ENCODE measurements at regions not wholly inside any gene's neighbourhood (a gene's known extent, or its start where the extent isn't known, plus 50 kb on each side); places are given as distances from the start of the nearest gene placed in this dataset.
A peak's percentile ranks its signal among the peaks of the same experiment; 100 is the strongest.

DNA sequence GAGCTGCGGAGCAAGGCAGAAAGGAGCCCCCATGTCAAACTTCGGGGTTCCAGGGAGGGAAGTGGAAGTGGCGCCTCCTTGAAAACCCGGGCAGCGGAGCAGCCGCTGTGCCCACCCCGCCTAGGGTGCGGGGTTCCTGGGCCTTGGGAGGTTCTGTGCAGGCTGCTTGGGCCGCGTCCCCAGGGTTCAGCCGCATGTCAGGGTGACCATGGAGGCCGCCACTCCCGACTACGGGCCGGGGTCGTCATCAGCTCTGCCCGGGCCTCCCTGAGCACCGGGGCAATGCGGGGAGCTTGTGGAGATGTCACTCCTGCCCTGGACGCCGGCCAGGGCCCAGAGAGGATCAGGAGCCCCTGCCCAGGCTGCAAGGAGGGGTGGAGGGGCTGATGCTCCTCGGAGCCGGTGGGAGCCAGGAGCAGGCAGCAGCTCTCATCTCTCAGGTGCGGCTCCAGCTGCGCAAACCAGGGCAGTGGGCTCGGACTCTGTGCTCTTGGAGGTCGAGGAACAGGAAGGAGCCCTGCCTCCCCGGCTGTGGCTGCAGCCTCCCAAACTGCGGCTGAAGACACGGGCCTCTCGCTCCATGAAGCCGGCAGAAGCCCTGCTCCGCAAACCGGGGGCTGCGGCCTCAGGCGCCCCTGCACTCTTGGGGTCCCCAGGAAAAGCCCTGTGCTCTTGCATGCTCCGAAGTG lies 1286.5 kb downstream of the TMEM121 start:
- Histone ChIP-seq H3K4me3 (ENCODE audit: low read depth, low read length) (no peak overlapping the region), H3K27ac (ENCODE audit: low read depth, low read length) (no peak overlapping the region), H3K4me1 (ENCODE audit: control insufficient read depth, insufficient read depth, low read length) (no peaks in the 10 kb centered on the region), H3K9me3 (ENCODE audit: control insufficient read depth, insufficient read depth, low read length) (peaks cover 94% of the 10 kb centered on the region), H3K27me3 (ENCODE audit: control insufficient read depth, insufficient read depth, low read length) (no peaks in the 10 kb centered on the region), H3K9ac (ENCODE audit: low read depth, low read length) (no peak overlapping the region), H3K36me3 (ENCODE audit: control insufficient read depth, insufficient read depth, low read length) (no peaks in the 10 kb centered on the region)

DNA sequence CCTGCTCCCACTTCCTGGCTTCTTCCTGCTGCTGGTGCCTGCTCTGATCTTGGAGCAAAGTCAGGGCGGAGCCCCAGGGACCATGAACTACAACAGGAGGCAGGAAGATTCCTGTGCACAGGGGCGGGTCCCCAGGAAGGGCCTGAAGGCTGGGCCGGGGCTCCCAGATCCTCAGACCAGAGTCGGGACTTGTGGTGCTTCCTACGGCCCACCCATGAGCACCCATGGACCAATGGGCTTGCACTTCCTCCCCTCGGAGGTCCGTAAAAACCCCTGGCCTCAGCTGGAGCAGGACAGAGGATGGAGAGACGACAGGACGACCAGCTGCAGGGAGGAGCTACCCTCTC lies 1287.1 kb downstream of the TMEM121 start:
- peaks cover 94% of the 10 kb centered on the region for H3K9me3 ChIP-seq (ENCODE audit: control insufficient read depth, insufficient read depth, low read length)
- H3K27me3 ChIP-seq (ENCODE audit: control insufficient read depth, insufficient read depth, low read length): no peaks in the 10 kb centered on the region
- no peak overlapping the region for H3K9ac ChIP-seq (ENCODE audit: low read depth, low read length)
- no peaks in the 10 kb centered on the region for H3K4me1 ChIP-seq (ENCODE audit: control insufficient read depth, insufficient read depth, low read length)
- no peaks in the 10 kb centered on the region for H3K36me3 ChIP-seq (ENCODE audit: control insufficient read depth, insufficient read depth, low read length)
- H3K4me3 ChIP-seq (ENCODE audit: low read depth, low read length): no peak overlapping the region
- H3K27ac ChIP-seq (ENCODE audit: low read depth, low read length): no peak overlapping the region

- H3K9me3 ChIP-seq (ENCODE audit: control insufficient read depth, insufficient read depth, low read length): peaks cover 85% of the 10 kb centered on the region
- H3K4me3 ChIP-seq (ENCODE audit: low read depth, low read length): no peak overlapping the region
- no peaks in the 10 kb centered on the region for H3K36me3 ChIP-seq (ENCODE audit: control insufficient read depth, insufficient read depth, low read length)
- H3K27ac ChIP-seq (ENCODE audit: low read depth, low read length): no peak overlapping the region
- no peaks in the 10 kb centered on the region for H3K27me3 ChIP-seq (ENCODE audit: control insufficient read depth, insufficient read depth, low read length)
- H3K4me1 ChIP-seq (ENCODE audit: control insufficient read depth, insufficient read depth, low read length): no peaks in the 10 kb centered on the region
- no peak overlapping the region for H3K9ac ChIP-seq (ENCODE audit: low read depth, low read length)
Measured at GRCh38 chr14:106820119-106820518, 1293.7 kb downstream of the TMEM121 start.

GRCh38 chr14:106821119-106821518 lies 1294.7 kb downstream of the TMEM121 start:
- Histone ChIP-seq H3K4me3 (ENCODE audit: low read depth, low read length) (no peak overlapping the region), H3K36me3 (ENCODE audit: control insufficient read depth, insufficient read depth, low read length) (no peaks in the 10 kb centered on the region), H3K4me1 (ENCODE audit: control insufficient read depth, insufficient read depth, low read length) (no peaks in the 10 kb centered on the region), H3K9ac (ENCODE audit: low read depth, low read length) (no peak overlapping the region), H3K9me3 (ENCODE audit: control insufficient read depth, insufficient read depth, low read length) (peaks cover 85% of the 10 kb centered on the region), H3K27ac (ENCODE audit: low read depth, low read length) (no peak overlapping the region), H3K27me3 (ENCODE audit: control insufficient read depth, insufficient read depth, low read length) (no peaks in the 10 kb centered on the region)

- Histone ChIP-seq H3K27me3 (ENCODE audit: control insufficient read depth, insufficient read depth, low read length) (no peaks in the 10 kb centered on the region), H3K4me3 (ENCODE audit: low read depth, low read length) (no peak overlapping the region), H3K4me1 (ENCODE audit: control insufficient read depth, insufficient read depth, low read length) (no peaks in the 10 kb centered on the region), H3K9ac (ENCODE audit: low read depth, low read length) (no peak overlapping the region), H3K27ac (ENCODE audit: low read depth, low read length) (no peak overlapping the region), H3K36me3 (ENCODE audit: control insufficient read depth, insufficient read depth, low read length) (no peaks in the 10 kb centered on the region), H3K9me3 (ENCODE audit: control insufficient read depth, insufficient read depth, low read length) (peaks cover 83% of the 10 kb centered on the region)
Measured at GRCh38 chr14:106822905-106823304, 1296.5 kb downstream of the TMEM121 start.

DNA sequence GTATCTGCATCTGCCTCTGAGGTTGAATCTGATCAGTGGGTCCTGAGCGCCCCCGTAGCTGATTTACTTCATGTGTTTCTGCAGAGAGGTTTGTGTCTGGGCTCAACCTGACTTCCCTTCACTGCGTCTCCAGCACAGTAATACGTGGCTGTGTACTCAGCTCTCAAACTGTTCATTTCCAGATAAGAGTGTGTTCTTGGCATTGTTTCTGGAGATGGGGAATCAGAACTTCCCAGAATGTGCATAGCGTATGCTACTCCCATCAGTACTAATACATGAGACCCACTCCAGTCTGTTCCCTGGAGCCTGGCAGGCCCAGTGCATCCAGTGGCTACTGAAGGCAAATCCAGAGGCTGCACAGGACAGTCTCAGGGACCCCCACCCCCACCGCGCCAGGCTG lies 1297.2 kb downstream of the TMEM121 start:
- Histone ChIP-seq H3K9me3 (ENCODE audit: control insufficient read depth, insufficient read depth, low read length) (peaks cover 83% of the 10 kb centered on the region), H3K36me3 (ENCODE audit: control insufficient read depth, insufficient read depth, low read length) (no peaks in the 10 kb centered on the region), H3K9ac (ENCODE audit: low read depth, low read length) (no peak overlapping the region), H3K4me1 (ENCODE audit: control insufficient read depth, insufficient read depth, low read length) (no peaks in the 10 kb centered on the region), H3K27me3 (ENCODE audit: control insufficient read depth, insufficient read depth, low read length) (no peaks in the 10 kb centered on the region), H3K27ac (ENCODE audit: low read depth, low read length) (no peak overlapping the region), H3K4me3 (ENCODE audit: low read depth, low read length) (no peak overlapping the region)

DNA sequence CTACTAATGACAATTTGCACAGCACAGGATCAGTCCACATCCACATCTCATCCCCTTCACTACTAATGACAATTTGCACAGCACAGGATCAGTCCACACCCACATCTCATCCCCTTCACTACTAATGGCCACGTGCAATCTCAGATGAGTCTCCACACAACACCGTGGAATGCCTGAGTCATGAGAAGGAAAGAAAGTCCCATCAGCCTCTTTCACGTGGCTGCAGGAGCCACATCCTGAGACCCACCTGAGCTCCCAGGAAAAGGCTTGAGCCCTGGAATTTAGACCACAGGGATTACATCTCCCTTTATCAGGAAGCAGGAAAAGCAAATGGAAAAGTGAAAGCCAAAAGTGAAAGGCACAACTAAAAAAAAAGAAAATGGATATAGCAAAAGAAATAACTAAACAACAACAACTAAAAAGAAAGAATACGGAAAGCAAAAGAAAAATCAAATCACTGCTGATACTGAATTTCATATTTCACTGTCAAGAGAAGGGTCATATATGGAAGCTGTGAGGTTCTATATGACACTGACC lies 1300.5 kb downstream of the TMEM121 start:
- Histone ChIP-seq H3K9me3 (ENCODE audit: control insufficient read depth, insufficient read depth, low read length) (peaks cover 94% of the 10 kb centered on the region), H3K36me3 (ENCODE audit: control insufficient read depth, insufficient read depth, low read length) (no peaks in the 10 kb centered on the region), H3K4me1 (ENCODE audit: control insufficient read depth, insufficient read depth, low read length) (no peaks in the 10 kb centered on the region), H3K4me3 (ENCODE audit: low read depth, low read length) (no peak overlapping the region), H3K27ac (ENCODE audit: low read depth, low read length) (no peak overlapping the region), H3K9ac (ENCODE audit: low read depth, low read length) (no peak overlapping the region), H3K27me3 (ENCODE audit: control insufficient read depth, insufficient read depth, low read length) (no peaks in the 10 kb centered on the region)

GRCh38 chr14:106831322-106831720 lies 1304.9 kb downstream of the TMEM121 start:
- no peaks in the 10 kb centered on the region for H3K4me1 ChIP-seq (ENCODE audit: control insufficient read depth, insufficient read depth, low read length)
- H3K9ac ChIP-seq (ENCODE audit: low read depth, low read length): no peak overlapping the region
- H3K27ac ChIP-seq (ENCODE audit: low read depth, low read length): no peak overlapping the region
- H3K27me3 ChIP-seq (ENCODE audit: control insufficient read depth, insufficient read depth, low read length): no peaks in the 10 kb centered on the region
- no peaks in the 10 kb centered on the region for H3K36me3 ChIP-seq (ENCODE audit: control insufficient read depth, insufficient read depth, low read length)
- peaks cover 94% of the 10 kb centered on the region for H3K9me3 ChIP-seq (ENCODE audit: control insufficient read depth, insufficient read depth, low read length)
- 0 out of 2 replicates have a peak overlapping the region, but pooled peaks have one; percentile 40 for H3K4me3 ChIP-seq (ENCODE audit: low read depth, low read length)

DNA sequence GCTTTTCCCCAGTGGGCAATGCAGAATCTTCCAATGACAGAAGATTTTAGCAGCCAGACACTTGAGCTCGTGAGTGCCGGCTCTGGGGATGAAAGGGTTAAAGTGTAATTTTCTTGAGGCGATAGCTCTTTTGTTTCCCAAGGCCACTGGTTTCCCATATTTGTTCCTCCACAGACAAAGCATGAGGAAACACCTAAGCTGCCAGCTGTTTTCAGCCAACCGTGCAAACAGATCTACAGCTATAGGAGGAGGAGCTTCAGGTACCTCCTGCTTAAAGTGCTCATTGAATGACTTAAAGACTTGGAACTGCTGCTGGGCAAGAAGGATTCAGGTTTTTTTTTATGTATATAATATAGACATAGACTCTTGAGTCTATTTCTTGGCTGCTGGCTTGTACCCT lies 1311.5 kb downstream of the TMEM121 start:
- Histone ChIP-seq H3K4me1 (ENCODE audit: control insufficient read depth, insufficient read depth, low read length) (no peaks in the 10 kb centered on the region), H3K27me3 (ENCODE audit: control insufficient read depth, insufficient read depth, low read length) (no peaks in the 10 kb centered on the region), H3K9me3 (ENCODE audit: control insufficient read depth, insufficient read depth, low read length) (peaks cover 99% of the 10 kb centered on the region), H3K36me3 (ENCODE audit: control insufficient read depth, insufficient read depth, low read length) (no peaks in the 10 kb centered on the region), H3K9ac (ENCODE audit: low read depth, low read length) (no peak overlapping the region), H3K4me3 (ENCODE audit: low read depth, low read length) (no peak overlapping the region), H3K27ac (ENCODE audit: low read depth, low read length) (no peak overlapping the region)

- H3K9ac ChIP-seq (ENCODE audit: low read depth, low read length): no peak overlapping the region
- no peaks in the 10 kb centered on the region for H3K4me1 ChIP-seq (ENCODE audit: control insufficient read depth, insufficient read depth, low read length)
- H3K36me3 ChIP-seq (ENCODE audit: control insufficient read depth, insufficient read depth, low read length): no peaks in the 10 kb centered on the region
- H3K4me3 ChIP-seq (ENCODE audit: low read depth, low read length): no peak overlapping the region
- H3K9me3 ChIP-seq (ENCODE audit: control insufficient read depth, insufficient read depth, low read length): peaks cover 99% of the 10 kb centered on the region
- no peak overlapping the region for H3K27ac ChIP-seq (ENCODE audit: low read depth, low read length)
- H3K27me3 ChIP-seq (ENCODE audit: control insufficient read depth, insufficient read depth, low read length): no peaks in the 10 kb centered on the region
Measured at GRCh38 chr14:106838991-106839769, 1312.8 kb downstream of the TMEM121 start.

GRCh38 chr14:106840258-106840657 lies 1313.9 kb downstream of the TMEM121 start:
- H3K4me1 ChIP-seq (ENCODE audit: control insufficient read depth, insufficient read depth, low read length): no peaks in the 10 kb centered on the region
- no peaks in the 10 kb centered on the region for H3K27me3 ChIP-seq (ENCODE audit: control insufficient read depth, insufficient read depth, low read length)
- H3K9ac ChIP-seq (ENCODE audit: low read depth, low read length): no peak overlapping the region
- H3K9me3 ChIP-seq (ENCODE audit: control insufficient read depth, insufficient read depth, low read length): peaks cover 97% of the 10 kb centered on the region
- no peak overlapping the region for H3K4me3 ChIP-seq (ENCODE audit: low read depth, low read length)
- H3K36me3 ChIP-seq (ENCODE audit: control insufficient read depth, insufficient read depth, low read length): no peaks in the 10 kb centered on the region
- H3K27ac ChIP-seq (ENCODE audit: low read depth, low read length): no peak overlapping the region
